ENCODE measurements at regions not wholly inside any gene's neighbourhood (a gene's known extent, or its start where the extent isn't known, plus 50 kb on each side); places are given as distances from the start of the nearest gene placed in this dataset.

DNA sequence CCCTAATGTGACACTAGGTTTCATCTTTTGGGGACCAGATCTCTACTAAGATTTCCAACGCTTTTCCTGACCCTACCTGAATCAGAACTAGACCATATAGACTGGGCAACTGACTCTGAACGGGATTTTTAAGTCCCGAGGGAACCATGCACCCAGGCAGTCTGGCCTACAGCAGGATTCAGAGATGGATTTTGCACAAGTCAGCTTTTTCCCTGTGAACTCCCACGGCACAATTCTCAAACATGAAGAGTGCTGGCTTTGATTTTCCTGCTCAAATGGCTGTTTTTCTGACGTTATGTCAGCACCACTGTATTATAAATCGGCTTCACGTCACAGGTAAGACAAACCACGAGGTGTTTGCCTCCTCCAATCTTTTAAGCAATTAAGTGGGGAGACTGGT is 409.1 kb downstream of the TCERG1L start:
- DNase-seq (ENCODE audit: low spot score): no peak

DNA sequence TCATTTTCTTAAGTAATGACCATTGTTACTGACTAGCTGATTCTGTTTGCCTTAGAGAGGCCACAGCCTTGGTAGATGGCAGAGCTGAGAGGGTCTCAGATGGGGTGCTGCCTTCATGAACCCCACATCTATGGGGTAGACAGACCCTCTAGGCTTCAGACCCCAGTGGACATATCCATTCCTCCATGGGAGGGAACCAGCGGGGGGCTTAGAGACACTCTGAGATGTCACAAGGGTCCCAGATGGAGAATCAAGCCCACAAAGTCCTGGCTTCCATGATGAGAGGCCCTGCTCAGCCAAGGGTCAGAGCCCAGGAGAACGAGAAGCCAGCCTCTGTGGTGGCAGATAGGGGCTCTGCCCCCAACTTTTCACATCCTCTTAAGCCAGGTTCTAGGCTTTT is 408.6 kb downstream of the TCERG1L start:
- DNase-seq (ENCODE audit: low spot score): no peak

DNA sequence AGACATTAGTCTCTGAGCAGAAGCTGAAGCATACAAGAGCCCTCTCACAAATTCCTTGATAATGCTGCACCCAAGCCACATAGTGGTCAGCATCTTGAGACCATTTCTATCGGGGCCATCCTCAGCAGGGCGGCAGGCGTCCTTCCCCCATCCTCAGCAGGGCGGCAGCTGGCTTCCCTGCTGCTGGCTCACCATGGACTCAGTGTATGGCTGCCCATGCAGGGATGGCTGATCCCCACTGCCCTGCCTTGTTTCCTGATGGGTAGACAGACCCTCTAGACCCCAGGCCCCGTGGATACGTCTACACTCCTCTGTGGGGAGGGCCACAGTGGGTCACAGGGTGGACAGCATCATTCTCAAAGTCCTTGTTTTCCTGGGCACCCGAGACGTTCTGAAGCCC is 406.8 kb downstream of the TCERG1L start:
- no peak for DNase-seq (ENCODE audit: low spot score)

DNA sequence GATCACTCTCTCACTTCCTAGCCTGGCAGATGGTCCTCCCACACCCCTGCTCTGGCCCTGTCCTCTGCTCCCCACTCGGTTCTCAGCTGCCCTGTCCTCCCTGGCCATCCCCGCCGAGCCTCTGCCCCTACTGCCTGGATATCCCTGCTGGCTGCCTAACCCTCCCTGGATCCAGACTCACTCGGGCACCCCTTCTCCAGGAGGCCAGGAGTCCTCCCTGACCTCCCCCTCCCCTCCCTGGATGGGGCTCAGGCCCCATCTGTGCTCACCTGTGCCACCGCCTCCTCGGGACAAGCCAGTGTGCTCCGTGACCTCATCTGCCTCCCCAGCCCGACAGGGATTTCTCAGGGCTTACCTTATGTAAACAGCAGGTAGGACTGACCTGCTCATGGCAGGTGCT is 406.1 kb downstream of the TCERG1L start:
- no peak for DNase-seq (ENCODE audit: low spot score)

DNA sequence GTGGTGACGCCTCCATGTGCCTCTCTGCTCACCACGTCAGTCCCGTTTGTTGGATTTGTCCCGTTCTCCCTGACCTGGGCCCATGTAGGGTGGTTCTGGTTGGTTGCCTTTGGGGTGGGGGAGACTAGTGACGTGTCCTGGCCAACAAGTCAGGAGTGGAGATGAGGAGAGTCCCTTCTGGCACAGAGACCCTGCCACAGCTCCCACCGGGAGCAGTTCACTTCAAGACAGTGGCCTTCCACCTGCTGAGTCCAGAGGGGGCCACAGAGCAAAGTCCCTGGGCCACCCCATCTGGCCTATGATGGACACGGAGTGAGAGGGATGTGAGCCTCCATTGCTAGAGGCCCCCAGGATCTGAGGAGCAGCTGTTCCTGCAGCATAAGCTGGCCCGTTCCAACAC is 405.6 kb downstream of the TCERG1L start:
- DNase-seq (ENCODE audit: low spot score): no peak

DNA sequence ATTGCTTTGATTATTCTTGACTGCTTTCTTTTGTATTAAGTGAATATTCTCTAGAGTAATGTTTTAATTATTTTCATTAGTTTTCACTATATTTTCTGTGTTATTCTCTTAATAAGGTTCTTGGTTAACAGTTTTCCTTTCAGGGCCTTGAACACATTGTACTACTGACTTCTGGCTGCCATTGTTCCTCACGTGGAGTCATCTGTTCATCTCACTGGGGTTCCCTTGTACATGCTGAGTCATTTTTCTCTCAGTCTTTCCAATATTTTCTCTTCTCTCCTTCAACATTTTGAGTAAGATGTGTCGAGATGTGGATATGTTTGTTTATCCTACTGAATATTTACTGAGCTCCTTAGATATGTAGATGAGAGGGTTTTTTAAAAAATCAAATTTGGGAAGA is 400.7 kb downstream of the TCERG1L start:
- DNase-seq (ENCODE audit: low spot score): no peak

DNA sequence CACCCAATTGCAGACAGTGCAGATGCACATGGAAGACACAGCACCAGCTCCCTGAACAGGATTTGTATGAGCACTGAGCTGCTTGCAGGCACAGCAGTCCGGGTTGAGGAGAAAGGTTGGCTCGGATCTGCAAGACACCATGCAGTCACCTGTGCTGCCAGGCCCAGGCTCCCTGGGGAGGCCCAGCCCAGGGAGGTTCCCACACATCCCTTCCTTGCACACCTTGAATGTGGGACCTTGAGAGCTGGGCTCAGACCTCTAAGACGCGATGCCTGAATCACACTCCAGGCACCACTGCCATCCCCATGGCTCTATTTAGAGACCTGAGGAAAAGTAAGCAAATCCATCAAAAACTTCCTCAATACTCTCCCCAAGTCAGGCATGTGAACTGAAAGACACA is 397.7 kb downstream of the TCERG1L start:
- no peak for DNase-seq (ENCODE audit: low spot score)

DNA sequence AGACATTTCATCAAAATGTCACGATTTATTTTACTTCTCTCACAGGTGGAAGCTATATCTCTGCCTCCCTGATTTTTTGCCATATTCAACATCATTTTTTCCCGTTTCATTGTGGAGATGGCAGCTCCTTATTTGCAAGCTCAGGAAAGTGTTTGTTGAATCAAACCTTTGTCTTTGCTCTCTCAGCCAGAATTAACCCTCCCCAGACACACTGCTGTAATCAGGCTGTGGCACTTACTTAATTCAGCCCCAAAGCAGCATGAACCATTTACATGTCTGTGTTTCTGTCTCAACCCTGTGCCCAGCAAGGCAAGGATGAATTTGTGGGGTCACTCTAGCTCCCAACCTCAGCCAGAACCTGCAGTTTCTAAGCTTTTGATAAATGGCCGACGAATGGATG is 397.2 kb downstream of the TCERG1L start:
- no peak for DNase-seq (ENCODE audit: low spot score)

DNA sequence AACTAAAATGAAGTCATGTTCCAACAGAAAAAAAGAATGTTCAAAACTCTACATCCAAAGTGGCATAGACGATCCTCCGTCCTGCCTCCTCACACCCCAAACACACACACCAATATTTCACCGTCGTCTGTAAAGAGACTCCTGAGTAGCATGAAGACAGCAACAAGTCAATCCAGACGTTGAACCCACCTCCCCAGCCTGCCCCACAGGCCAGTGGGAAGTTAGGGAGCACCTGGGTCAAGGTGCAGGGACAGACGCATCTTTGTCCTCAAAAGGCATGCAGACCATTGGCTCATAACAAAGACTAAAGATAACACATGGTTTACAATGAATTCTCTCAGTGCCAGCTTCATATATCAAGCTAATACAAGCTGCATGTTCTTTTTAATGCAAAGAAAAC is 396.5 kb downstream of the TCERG1L start:
- no peak for DNase-seq (ENCODE audit: low spot score)

DNA sequence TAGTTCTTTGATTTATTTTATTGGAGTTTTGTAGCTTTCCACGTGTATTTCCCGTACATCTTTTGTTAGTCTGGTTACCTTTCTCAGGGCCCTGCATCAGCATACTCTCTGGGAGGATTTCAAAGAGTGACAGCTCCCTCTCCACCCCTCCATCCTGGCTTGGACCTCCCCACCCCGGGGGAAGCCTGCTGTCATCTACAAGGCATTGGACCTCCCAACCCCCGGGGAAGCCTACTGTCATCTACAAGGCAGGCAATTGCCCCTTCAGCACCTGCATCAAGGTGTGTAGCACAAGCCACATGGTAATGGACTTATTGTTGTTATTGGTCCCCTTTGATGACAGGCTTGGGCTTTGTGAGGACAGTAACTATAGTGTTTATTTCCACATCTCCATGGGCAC is 390.1 kb downstream of the TCERG1L start:
- no peak for DNase-seq (ENCODE audit: low spot score)

DNA sequence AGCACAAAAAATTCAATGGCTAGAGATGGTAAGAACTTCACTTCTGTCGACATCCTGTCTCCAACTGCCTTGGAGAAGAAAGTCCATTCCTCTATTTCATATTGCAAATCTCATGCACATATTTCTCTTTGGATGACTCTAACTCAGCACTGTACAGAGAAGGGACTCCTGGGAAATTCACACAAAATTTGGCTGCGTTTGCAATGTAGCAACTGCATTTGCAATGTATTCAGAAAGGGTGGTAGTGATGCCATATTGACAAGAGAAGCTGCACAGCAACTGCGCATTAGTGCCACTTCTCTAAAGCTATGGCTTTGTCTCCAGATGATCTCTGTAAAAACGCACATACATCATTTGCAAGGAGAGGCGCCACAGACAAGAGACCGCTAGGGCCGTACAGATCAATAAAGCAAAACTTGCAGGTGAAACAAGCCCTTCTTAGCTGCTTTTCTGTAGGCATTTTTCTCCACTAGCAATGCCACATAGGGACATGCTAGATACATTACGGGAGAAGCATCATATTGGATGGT is 389.5 kb downstream of the TCERG1L start:
- no peak for DNase-seq (ENCODE audit: low spot score)

DNA sequence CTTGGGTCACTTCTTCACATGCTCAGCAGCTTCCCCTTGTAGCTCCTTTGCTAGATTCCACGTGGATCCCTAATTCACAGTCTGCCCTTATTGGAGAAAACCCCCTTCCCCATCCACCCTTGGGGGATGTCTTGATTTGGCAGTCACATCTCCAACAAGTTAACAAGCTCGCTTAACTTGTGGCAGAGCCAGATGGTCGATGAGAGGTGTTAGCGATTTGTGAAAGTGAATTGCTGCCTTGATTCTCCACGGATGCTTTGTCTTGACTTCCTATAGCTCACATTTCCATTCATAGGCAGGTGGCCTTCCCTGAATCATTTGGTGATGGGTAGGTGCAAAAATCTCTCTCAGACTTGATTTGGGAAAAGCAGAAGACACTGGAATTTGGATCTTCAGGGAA is 387.9 kb downstream of the TCERG1L start:
- no peak for DNase-seq (ENCODE audit: low spot score)

DNA sequence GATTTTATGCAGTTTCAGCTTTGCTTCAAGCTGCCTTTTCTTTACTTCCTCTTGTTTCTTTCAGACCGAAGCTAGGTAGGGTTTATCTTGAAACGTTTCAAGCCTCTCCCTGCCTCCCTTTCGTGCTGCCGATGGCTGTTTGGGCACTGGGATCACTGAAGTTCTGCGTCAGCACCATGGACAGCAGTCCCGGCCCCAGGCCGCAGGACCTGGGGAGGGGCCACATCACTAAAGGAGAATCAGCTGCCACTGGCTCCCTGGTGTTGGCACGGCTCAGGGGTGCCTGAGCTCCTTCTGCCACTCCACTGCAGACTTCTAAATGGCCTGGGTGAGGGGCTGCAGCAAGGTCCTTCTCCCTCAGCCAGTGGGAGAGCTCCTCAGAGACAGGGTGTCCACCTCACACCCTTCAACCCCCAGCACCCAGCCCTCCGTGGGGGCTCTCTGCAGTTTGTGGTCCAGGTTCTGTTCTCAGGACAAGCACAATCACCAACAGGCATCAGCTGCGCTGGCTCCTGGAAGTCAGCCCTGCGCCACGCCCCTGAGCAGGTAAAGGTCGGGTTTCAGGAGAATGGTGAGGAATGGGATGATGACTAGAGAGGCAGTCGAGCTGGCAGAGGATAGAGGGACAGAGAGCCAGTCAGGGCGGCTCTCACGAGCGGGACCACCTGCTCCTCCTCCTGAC is 387.2 kb downstream of the TCERG1L start:
- no peak for DNase-seq (ENCODE audit: low spot score)

DNA sequence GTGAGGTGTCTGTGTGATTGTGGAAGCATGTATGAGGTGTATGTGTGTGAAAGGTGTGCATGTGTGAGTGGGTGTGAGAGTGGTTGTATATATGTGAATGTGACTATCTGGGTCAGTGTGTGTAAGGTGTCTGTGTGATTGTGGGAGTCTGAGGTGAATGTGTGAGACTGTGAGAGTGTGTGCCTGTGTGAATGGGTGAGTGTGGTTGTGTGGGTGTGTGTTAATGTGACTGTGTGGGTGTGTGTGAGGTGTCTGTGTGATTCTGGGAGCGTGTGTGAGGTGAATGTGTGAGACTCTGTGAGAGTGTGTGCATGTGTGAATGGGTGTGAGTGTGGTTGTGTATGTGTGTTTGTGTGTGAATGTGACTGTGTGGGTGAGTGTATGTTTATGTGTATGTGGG is 385.1 kb downstream of the TCERG1L start:
- no peak for DNase-seq (ENCODE audit: low spot score)

DNA sequence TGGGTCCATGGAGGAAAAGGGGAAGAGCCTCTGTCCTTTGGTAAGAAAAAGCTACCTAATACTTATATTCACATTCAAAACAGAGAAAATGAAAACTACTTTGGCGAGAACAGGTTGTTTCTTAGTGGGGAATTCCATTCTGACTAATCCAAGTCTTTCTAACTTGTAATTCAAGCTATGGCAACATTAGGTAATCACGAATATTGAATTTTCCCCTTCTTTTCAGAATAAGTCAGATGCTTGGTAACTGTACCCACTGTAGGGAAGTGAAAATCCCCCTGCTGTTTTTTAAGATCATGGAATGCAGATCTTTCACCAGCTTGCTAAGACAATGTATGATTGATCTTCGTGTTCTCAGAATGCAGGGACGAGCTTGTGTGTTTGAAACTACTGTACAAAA is 384.4 kb downstream of the TCERG1L start:
- DNase-seq (ENCODE audit: low spot score): no peak

DNA sequence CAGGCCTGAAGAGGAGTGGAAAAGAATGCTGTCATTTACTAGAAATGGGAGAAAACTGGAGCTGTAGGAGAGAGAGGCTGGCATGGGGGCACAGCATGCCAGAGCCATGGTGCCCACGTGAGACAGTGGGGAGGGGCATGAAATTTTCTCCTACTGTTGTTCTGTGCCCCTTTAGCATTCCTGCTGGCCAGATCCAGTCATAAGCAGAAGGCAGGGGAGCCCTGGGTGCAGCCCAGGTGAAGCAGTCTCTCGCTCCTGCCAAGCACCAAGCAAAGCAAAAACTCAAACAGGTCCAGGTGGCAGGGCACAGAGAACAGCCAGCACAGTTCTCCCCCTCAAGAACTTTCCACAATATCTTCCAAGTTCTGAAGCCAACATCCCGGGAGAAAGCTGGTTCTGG is 383.2 kb downstream of the TCERG1L start:
- DNase-seq (ENCODE audit: low spot score): peak; percentile 58

DNA sequence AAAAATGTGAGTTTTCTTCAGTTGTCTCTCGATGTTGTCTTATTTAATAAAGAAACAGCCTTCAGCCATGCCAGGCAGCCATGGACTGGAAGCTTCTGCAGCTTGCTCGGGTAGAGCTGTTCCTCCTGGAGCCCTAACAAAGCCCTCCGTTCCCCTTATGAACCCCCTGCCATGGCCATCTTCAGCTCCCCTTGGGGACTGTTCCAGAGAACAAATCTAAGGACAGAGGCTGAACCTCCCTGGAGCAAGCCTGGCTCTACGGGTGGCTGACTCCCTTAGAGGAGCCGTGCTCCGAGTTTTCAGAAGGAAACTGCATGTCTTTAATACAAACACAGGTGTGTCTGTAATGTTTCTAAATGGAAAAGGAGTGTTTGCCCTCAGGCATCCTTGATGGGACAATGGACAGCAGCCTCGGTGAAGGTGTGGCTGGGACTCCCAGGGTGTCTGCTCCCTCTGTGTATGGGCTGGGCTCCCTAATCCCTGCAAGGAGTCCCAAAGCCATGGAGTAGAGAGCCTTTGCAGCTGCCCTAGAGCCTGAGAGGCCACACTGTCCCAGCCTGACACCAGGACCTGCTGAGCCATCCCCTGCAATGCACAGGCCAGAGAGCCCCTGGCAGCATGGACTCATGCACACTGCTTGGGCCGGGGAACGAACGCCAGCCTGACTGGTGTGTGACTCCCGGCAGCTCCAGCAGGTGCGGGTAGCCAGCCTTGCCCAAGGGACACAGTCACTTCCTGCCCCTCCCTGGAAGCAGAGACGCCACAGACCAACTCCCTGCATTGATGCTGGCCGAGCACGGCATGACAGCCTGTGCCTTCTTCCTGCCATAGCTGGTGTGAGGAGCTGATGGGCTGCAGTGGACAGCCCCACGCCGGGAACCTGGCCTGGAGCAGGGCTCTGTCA is 381.8 kb downstream of the TCERG1L start:
- no peak for DNase-seq (ENCODE audit: low spot score)

DNA sequence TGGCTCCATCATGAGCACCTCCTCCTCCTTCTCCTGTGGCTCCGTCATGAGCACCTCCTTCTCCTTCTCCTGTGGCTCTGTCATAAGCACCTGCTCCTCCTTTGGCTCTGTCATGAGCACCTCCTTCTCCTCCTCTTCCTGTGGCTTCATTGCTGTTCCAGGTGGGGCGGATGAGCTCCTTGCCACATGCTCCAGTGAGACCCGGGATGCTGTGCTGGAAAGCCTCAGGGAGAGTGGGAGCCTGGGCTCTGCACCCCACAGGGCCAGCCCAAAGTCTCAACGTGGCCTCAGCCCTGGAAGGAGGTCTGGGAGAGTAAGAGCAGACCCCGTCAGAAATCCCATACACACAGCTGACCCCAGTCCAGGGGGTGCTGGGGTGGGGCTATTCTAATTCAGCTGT is 380.7 kb downstream of the TCERG1L start:
- no peak for DNase-seq (ENCODE audit: low spot score)

DNA sequence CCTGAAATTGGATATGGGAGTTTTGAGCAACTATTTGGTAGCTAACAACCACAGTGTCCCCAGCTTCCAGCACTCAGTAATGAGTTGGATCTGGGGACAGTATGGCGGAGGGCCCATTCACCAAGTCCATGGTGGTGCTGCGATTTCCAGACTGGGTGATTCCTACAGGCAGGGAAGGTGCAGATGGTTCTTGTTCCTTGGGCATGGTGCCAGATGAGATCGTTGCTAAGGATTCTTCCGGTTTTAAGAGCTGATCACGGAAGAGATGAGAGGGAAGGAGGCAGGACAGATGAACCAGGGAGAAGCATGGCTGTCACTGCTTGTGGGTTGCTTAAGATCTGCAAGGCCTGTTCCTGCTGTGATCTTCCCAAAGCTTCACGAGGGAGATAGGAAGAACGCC is 380.3 kb downstream of the TCERG1L start:
- DNase-seq (ENCODE audit: low spot score): peak; percentile 31

DNA sequence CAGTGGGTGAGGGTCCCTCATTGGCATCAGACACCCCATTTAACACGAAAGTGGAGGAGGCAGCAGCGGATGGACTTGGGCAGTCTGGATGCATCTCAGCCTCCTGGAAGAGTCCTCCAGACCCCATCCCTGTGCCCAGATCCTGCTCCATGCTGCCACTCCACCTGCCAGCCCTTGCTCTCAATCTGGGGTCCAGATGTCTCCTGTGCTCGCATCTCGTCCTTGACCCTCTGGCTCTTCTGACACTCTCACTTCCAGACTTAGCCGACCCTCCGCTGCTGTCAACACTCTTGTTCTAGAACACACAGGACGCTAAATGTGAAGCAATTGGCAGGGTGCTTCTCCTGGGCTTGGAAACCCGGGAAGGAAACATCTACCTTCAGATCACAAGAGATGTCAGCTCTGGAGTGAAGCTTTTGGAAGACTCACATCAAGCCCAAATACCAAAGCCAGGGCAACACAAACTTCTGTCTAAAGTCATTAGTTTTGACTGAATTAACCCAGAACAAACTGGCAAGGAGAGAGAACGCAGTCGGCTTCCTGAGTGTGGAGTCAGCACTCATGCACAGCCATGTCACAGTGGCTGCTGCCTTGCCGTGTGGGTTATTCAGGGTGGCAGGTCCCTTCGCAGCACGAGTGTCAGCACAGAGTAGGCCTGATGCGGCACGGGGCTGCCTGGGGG is 379.1 kb downstream of the TCERG1L start:
- DNase-seq (ENCODE audit: low spot score): peak; percentile 88

DNA sequence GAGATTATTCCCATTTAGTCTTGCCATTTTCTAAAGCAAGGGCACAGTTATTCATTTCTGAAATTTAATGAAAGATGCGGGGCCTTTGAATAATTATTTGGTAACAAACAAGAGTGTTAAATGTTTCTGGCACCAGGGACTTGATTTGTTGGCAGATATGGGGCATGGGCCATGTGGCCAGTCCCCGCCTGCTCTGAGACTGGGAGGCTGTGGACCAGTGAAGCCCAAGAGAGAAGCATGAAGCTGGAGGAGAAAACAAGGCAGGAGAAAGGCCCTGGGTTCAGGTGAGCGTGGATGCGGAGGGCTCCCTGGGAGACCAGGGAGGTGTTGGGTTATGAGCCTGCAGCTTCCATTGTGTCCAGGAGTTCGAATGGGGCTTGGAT is 378.5 kb downstream of the TCERG1L start:
- DNase-seq (ENCODE audit: low spot score): peak; percentile 78

DNA sequence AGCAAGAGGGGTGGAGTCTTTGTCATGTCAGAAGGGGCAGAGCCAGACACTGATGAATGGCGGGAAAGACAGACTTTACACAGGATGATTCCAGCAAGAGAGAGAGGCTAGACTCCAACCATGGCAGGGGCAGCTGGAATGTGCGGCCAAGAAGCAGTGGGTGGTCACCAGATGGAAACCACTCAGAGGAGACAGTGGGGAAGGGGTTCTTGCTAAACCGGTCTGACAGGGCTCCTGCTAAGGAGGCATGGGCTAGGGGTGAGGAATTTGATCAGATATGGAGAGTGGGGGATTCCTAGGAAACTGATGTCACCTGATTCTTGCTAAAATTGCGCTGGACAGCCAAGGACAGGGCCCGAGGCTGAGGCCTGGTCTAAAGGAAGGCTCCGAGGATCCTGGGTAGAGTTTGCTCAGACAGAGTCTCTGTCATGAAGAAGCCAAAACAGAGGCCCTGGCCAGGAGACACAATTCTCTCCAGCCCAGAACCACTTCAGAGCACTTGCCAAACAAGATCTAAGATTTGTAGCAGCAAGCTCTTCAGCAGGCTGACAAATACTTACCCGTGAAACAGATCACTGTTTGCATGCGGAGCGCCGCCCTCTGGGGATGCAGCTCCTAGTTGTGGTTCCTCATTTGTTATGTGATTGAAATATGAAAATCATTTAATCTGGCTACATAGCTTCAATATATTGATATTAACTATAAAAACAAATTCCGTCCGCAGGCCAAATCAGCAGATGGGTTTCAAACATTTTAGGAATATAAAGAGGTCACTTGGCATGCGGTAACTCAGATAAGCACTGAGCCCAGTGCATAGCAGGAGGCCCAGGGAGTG is 377.0 kb downstream of the TCERG1L start:
- DNase-seq (ENCODE audit: low spot score): peak; percentile 73

Data from cerebellar cortex (tissue), 1 donor.